Middle frontal gyrus (tissue), 1 donor: ENCODE measurements at regions not wholly inside any gene's neighbourhood (a gene's known extent, or its start where the extent isn't known, plus 50 kb on each side); places are given as distances from the start of the nearest gene placed in this dataset.
"Not testable (repeated sequence)": the region's sequence is repeated elsewhere in the genome, so short reads cannot be mapped to it uniquely, and the experiment has no call there.

ENCODE experiments used
- DNase-seq: peaks from one replicate; pipeline ENCODE4 v3.0.0-alpha.2; 2015; ENCODE audit warnings: low spot score; ENCODE audit errors: extremely low spot score

DNA sequence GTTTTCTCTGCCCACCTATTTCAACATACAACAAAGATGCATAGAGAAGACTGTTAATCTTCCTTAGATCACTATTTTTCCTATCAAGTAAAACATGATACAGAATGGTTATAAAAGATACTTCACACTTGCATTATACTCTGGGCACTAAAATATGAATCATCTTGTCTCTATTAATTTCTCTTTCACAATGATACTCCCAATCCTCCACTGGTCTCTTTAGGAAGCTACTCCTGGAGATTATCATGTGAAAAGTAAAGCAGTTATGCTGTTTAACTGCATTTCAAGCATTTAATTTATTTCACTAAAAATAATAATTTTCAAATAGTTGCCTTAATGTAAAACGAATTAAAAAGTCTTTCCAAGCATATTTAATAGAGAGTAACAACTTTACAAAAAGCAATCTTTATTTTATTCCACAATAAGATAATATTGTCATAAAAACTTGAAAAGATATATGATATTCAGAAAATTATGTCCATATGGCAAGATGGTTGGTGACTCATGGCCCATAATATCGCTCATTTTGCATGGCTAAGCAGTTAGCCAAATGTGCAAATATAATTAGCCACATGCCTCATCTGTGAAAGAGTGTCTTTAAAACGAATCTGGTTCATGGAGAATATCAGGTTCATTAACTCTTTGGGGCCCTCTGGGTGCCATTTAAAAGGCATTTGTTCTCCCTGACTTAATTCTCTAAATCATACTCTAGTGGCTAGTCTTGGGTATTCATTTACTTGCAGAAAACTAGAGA is 1569.0 kb upstream of the B3GALT2 start:
- no peak for DNase-seq

DNA sequence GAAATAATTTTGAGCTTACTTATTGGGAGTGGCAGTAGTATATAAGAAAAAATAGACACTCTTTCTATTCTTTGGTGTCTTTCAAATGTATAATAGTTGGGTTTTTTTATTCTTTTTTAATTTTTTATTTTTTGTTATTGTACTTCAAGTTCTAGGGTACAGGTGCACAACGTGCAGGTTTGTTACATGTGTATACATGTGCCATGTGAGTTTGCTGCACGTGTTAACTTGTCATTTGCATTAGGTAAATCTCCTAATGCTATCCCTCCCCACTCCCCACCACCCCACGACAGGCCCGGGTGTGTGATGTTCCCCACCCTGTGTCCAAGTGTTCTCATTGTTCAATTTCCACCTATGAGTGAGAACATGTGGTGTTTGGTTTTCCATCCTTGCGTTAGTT is 1552.4 kb upstream of the B3GALT2 start:
- DNase-seq: not testable (repeated sequence)

DNA sequence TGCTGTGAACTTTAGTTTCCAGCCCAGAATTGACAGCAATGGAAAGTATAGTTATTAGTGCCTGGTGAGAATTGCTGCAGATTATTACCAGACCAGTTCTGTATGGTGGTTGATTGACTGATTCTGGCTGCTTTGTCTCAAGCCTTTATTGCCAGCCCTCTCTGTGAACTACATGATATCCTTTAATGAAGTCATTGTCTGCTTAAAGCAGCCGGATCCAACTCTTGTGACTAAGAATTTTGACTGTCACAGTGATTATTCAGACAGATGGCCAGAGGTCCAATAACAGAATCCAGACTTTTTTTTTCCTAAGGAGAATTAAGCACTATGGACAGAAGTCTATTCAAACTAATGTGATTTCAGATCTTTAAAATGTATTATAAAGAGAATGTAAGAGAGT is 1548.6 kb upstream of the B3GALT2 start:
- DNase-seq: no peak

DNA sequence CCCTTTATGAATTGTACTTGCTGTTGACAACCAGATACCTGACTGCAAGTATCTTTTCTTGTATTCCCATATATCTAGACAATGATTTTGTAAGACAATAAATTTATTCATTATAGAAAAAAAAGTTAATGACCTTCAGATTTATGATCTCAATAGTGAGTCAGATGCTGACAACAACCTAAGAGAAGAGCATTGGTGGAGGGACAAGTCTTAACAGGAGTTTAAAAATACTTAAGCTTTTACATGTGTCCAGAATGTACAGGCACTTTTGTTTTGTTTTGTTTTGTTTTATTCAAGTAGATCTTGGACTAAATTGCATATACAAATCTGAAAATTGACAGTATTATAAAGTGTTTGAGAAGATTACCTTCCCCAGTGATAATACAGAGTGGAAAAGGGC is 1544.6 kb upstream of the B3GALT2 start:
- DNase-seq: no peak

DNA sequence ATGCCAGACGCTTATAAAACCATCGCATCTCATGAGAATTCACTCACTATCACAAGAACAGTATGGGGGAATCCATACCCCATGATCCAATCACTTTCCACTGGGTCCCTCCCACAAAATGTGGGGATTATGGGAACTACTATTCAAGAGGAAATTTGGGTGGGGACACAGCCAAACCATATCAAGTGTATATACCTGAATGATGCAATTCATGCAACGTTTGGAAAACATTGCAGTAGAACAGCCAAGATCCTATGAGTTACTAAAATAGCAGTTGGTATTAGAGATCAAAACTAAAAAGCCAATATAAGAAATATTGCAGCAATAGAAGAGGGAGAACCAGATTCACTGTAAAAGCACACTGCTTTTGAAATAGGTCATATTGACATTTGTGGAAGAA is 1543.9 kb upstream of the B3GALT2 start:
- DNase-seq: no peak

DNA sequence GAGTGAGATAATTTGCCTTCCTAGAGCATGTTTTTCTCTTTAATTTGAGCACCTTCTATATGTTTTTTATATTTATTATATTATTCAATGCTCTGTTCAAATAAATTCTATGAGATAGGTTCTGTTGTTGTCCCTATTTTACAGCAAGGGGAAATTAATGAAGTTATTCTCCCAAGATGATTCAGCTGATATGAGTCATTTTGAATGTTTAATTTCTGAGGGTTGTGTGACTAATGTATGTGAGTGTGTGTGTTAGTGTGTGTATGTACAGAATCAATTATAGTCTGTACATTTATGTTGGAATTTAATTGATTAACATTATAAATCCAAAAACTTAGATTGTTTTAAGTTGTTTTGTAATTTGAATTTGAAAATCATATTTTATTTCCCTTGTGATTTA is 1536.7 kb upstream of the B3GALT2 start:
- DNase-seq: no peak

DNA sequence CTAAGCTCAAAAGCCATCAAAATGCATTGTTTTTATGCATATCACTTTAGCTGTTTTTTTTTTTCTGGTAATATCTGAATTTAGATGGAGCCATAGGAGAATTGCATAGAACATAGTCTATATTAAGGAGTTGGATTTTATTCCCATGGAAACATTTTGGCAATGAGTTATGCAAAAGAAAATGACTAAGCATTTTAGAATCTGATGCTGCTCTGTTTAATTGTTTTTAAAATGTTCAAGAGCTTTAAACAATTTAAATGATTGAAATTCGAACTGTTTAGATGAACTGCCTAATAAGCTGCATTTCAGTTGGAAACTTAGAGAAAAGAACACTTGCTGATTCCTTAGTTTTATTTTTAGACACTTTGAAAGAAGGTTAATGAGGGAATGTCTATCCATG is 1531.5 kb upstream of the B3GALT2 start:
- no peak for DNase-seq

DNA sequence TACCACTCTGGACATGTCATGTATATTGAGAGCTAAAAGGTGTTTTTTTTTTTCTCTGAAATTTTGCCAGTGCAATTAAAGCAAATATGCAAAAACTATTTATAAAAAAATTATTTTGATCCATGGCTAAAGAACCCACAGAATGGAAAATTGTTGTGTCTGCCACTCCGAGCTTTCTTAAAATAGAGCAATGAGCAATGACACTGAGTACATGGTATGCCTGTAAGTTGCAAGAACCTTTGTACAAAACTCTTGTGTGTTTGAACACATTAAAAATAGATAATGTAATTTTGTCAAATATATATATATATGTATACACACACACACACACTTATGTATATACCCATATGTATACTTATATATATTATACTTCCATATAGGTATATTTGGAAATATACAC is 1530.9 kb upstream of the B3GALT2 start:
- DNase-seq: no peak

DNA sequence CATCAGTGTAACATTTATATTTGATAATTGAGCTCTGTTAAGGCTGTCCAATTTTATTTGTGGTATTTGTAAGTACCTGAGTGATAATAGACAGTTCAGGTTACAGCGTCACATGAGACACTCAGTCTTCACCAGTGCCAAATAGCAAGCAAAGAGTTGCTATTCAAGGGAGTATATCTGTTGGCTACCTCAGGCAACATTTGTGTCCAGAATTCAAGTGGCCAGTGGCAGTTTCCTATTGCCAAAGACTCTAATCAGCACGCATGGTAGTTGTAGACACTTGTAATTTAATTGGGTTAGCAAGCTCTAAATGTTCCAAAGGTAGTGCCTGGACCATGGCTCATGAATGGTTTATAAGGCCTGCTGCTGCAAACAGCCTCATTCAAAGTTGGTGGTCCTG is 1524.3 kb upstream of the B3GALT2 start:
- no peak for DNase-seq

DNA sequence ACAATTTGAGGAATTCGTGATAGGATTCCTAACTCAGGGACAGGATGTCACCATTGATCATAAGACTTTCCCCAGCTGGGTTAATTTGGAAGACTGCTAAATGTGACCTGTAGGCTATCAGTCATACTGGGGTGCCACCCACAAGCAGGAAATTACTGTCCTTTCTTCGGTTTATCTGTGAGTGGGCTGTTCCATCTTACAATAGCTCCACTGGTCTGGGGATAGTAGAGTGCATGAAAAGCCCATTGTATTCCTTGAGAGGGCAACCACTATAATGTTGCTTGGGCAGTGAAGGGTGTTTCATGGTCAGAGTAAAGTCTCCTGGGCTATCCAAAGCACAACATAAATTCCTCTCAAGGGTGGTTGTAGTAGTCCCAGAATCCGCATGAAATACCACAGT is 1523.0 kb upstream of the B3GALT2 start:
- DNase-seq: no peak

DNA sequence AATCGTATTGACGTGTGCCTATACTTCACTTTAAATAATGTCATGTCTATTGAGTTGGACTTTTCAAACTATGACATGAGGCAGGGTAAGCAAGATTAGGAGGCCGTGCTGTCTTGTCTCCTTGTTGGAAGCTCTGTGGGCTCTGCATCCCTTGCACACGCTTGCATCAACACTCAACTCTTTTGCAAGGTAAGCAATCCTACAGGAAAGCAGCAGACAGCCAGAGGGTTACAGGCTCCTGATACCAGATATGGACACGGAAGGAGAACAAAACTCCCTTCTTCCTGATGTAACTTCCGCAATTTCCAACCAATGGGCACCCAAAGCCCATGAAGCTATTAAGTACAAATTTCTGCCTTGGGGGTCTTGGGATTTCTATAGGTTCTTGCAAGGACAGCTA is 1520.7 kb upstream of the B3GALT2 start:
- DNase-seq: no peak

DNA sequence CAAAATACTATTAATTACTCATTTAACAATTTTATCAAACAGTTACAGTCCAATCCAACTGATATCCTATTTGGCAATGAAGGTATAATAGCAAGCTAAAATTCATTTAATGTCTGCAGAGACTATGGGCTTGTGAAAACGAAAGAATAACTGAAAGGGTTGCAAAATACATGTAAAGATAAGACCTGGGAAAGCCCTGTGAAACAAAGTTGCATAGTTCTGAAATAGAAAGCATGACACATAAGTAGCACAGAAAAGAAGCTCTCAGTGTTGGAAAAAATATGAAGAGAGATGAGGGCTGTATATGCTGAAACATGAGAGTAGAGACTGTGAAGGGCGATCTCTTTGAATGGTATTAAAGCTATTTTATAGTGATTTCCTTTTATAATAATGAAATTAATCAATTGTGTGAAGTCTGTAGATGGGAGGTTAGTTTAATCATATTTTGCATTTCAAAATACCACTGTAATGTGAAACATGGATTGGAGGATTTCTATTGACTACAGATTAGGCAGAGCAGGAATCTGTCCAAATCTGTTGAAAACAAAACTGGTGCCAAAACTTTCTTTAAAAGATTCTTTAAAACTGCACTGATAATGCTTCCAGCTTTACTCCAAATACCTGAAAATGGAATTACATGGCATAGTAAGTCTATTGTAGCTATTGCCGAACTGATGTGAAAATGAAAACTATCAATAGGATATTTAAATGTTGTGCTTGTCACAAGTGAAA is 1518.9 kb upstream of the B3GALT2 start:
- no peak for DNase-seq

DNA sequence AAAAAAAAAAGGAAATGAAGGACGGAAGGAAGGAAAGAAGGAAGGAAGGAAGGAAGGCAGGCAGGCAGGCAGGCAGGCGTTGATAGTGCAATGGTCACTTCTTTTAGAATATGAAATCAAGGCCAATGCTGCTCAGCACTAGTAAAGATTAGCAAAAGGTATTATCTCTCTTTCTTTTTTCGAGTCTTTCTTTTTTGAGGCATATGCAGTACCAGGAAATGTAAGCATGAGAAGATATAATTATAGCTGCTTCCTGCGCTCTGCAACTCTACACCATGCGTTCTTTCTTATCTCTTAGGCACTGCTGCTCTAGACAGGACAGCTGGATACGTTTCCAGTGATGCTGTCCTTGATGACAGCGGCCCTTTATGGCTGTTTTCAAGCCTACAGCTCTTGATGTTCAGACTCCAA is 1512.5 kb upstream of the B3GALT2 start:
- DNase-seq: no peak

DNA sequence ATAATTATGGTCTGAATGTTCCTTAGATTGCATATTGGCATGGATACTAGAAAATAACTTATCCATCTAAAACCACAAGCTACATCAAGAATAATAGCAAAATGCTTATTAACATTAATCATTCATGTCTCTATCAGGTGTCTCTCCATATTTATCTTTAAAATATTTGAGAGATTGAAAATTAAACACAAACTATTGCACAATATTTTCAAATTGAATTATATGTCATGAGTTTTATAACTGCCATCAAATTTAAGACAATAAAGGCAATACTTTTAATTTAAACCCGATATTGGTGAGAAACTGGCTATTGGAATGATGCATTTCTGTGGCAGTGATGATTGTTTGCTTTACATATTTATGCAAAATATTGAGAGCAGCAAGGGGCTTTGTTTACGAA is 1506.8 kb upstream of the B3GALT2 start:
- no peak for DNase-seq

DNA sequence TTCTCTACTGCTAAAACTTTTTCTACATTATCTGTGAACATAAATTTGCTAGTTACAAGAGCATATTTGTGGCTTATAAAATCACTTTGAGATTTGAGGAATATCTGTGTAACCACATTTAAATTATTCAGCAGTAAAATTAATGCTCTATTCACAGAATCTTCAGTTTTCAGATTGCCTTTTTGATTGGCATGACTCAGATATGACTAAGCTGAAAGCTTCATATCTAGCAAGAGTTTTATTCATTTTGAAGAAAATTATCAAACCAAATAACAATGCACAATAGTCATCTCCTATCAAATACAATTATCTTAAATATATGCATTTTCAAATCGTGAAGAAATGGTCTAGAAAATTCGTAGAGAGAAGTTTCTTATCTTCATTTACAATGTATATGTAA is 1498.2 kb upstream of the B3GALT2 start:
- DNase-seq: no peak

DNA sequence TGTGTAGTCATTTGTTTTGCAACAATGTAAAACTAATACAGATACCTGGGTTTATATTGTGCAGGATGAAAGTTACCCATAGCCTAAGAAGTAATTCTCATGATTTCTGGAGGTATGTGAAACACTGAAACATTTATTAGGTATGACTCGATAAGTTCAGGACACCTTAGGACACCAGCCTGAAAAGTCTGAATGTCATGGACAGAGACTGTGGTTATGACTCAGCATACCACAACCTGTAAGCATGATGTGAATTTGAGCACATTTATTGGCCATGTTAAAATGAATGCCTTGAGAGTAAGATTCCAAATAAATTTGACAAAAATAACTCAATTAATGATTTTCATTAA is 1471.7 kb upstream of the B3GALT2 start:
- DNase-seq: no peak

DNA sequence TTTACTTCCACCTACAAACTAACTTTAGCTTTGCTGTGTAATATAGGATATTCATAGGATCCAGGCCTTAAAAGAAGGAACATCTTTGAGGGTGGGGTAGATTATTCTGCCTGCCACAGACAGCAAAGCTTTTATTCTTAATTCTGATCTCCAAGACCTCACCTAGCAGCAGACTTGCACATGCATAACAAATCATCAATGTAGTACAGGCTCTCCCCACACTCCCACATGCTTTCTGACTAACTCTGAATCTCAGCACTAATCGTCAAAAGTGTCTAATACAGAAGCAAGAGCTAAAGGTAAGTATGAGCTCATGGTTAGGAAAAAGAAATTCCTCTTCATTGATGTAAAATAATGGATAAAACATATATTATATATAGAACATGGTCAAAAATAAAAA is 1468.5 kb upstream of the B3GALT2 start:
- DNase-seq: no peak

DNA sequence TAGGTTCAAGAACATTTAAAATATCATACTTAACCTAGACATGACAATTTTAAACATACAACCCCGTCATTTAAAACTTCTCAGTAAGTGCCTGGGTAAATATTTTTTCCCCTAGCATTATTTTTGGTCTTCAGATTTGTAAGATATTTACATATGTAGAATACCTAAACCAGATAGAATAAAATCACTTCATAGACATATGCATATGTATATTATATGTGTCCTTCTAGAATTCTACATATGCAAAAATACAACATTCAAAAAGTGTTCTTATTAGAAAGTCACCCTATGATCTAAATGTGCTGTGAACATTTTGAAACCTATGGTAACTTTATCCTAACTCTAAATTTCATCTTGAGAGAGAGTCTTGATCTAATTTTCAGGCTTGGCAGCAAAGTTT is 1467.0 kb upstream of the B3GALT2 start:
- DNase-seq: no peak

DNA sequence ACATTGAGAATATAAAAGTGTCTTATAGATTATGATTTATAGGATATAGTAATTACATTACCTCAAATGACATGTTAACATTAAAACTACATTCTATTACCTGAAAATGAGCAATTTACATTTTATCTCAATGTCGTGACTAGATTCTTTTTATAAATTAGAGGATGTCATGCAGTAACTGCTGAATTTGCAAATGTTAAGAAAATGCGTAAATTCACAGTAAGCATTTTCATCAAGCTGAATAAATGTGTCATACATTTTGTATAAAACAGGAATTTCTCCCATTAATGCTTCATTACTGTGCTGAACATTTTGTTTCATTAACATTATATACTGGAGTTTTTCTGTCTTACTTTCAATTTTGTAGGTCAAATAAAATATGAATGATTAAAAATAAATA is 1460.7 kb upstream of the B3GALT2 start:
- DNase-seq: no peak

DNA sequence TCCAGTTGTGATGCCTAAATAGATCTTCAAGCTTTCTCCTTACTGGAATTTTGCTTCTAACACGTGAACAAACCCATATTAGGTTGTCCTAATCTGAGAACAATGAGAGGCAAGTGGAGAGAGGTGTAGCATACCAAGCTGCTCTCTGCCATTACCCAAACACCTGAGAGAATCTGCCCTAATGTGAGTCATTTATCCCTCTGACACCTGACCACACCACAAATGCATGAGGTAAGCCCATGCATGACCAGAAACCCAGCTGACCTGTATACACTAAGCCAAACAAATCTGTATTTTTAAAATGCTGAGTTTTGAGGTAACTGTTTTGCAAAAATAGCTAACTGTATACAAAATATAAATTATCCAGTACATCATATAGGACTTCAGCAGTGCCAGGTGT is 1458.1 kb upstream of the B3GALT2 start:
- no peak for DNase-seq

DNA sequence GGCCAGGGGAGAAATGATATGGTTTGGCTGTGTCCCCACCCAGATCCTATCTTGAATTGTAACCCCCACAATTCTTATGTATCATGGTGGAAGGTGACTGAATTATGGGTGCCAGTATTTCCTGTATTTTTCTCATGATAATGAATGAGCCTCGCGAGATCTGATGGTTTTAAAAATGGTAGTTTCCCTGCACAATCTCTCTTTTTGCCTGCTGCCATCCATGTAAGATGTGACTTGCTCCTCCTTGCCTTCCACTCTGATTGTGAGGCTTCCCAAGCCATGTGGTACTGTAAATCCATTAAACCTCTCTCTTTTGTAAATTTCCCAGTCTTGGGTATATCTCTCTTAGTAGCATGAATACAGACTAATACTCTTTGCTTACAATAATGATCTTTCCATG is 1453.9 kb upstream of the B3GALT2 start:
- DNase-seq: no peak

DNA sequence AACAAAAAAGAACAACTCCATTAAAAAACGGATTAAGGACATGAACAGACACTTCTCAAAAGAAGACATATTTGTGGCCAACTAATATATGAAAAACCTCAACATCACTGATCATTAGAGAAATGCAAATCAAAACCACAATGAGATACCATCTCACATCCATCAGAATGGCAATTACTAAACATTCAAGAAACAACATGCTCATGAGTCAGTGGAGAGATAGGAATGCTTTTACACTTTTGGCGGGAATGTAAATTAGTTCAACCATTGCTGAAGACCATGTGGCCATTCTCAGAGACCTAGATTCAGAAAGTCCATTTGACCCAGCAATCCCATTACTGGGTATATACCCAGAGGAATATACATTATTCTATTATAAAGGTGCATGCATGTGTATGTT is 1442.6 kb upstream of the B3GALT2 start:
- DNase-seq: no peak

DNA sequence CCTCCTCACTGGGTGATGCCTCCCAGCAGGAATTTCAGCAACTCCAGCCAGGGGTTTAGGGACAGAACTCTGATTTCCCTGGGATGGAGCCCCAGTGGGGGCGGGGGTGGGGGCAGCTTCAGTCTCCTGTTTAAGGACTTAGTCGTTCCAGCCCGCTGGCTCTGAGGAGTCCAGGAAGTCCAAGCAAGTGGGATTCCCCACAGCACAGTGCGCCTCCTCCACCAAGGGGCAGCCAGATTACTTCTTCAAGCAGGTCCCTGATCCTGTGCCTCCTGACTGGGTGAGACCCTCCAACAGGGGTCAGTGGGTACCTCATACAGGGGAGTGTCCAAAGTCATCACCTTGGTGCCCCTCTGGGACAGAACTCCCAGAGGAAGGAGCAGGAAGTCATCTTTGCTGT is 1438.4 kb upstream of the B3GALT2 start:
- DNase-seq: no peak
